GM12875 (cell line): ENCODE measurements at regions not wholly inside any gene's neighbourhood (a gene's known extent, or its start where the extent isn't known, plus 50 kb on each side); places are given as distances from the start of the nearest gene placed in this dataset.

Experiments used
- H3K4me3 ChIP-seq: one replicate; pipeline ENCODE4 v1.5.1; 2011; ENCODE audit warnings: low read depth, low read length, control low read depth
- CTCF ChIP-seq: IDR thresholded peaks from 2 replicates; pipeline ENCODE4 v1.5.1; 2011; ENCODE audit warnings: low read depth, mild to moderate bottlenecking, control low read depth, inconsistent platforms, low read length, moderate library complexity, borderline replicate concordance; ENCODE audit not compliant: insufficient read depth

- no peak for TF ChIP-seq CTCF
Measured at GRCh38 chr6:49333345-49334125, 129.5 kb downstream of the MMUT start.

GRCh38 chr6:49332781-49333180 is 130.3 kb downstream of the MMUT start:
- H3K4me3 ChIP-seq, result no peak overlapping the region
- TF ChIP-seq CTCF, result no peak

More at GRCh38 chr6:49333345-49334125, 129.5 kb downstream of the MMUT start:
- H3K4me3 ChIP-seq, result no peak overlapping the region

- no peak for TF ChIP-seq CTCF
- H3K4me3 ChIP-seq, result no peak overlapping the region
Measured at GRCh38 chr6:49329186-49329585, 133.9 kb downstream of the MMUT start.

GRCh38 chr6:49328051-49328744 is 134.9 kb downstream of the MMUT start:
- no peak overlapping the region for H3K4me3 ChIP-seq
- TF ChIP-seq CTCF, result no peak

GRCh38 chr6:49327571-49327970 is 135.5 kb downstream of the MMUT start:
- H3K4me3 ChIP-seq, result no peak overlapping the region
- TF ChIP-seq CTCF, result no peak

GRCh38 chr6:49327005-49327404 is 136.0 kb downstream of the MMUT start:
- TF ChIP-seq CTCF, result no peak
- H3K4me3 ChIP-seq, result no peak overlapping the region

GRCh38 chr6:49326347-49326746 is 136.7 kb downstream of the MMUT start:
- H3K4me3 ChIP-seq, result no peak overlapping the region
- no peak for TF ChIP-seq CTCF
